ENCODE measurements at regions not wholly inside any gene's neighbourhood (a gene's known extent, or its start where the extent isn't known, plus 50 kb on each side); places are given as distances from the start of the nearest gene placed in this dataset.
"Not testable (repeated sequence)": the region's sequence is repeated elsewhere in the genome, so short reads cannot be mapped to it uniquely, and the experiment has no call there.

DNA sequence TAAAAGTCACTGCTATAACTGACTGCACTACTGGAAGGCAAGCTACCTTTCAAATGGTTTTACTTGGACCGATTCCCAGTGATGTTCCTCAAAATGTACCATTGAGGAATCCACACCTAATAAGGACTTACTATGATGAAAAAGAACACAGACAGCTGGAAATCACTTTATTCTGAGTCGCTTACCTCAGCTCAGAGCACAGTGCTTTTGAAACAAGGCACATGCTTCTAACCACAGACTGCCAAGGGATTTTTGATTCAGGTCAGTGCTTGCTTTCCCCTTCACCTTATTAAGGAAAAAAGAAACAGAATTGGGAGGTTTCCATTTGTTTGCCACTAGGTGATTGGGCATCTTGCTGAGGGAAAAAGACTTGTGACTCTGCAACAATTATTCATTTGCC, 707.5 kb upstream of the FSHR start:
- no peak for DNase-seq (ENCODE audit: low spot score)

DNA sequence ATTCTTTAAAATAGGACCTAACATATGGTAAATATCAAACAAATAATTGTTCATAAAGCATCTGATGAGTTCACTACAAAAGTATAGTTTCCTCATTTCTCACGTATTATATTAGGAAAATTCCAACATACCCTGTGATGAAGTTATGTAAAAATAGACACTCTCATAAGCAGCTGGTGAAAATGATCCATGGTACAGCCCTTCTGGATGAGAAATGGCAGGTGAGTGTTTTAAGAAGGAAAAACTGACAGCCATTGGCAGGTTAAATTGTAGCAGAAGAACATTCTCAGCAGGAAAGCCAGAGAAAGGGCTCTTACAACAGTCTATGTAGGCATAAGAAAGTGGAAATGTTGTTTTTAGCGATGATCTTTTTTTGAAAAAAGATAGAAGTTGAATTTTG, 706.5 kb upstream of the FSHR start:
- DNase-seq (ENCODE audit: low spot score) = no peak

DNA sequence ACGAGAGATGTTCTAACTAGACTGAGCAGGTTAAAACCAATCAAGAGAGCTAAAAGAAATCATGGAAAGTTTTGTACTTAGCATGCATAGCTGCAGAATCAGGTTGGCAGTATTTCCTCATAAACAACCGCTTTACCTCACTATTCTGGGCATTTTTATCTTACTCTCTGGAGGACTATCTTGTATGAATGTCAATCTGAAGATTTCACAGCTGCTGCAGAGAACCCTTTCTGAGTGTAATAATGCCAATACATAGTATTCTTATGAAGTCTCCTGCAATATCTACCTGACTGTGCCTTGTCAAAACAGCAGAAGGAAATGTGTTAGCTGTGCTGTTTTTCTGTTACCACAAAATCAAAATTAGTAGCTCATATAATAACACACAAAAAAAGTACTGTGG, 705.9 kb upstream of the FSHR start:
- no peak for DNase-seq (ENCODE audit: low spot score)

DNA sequence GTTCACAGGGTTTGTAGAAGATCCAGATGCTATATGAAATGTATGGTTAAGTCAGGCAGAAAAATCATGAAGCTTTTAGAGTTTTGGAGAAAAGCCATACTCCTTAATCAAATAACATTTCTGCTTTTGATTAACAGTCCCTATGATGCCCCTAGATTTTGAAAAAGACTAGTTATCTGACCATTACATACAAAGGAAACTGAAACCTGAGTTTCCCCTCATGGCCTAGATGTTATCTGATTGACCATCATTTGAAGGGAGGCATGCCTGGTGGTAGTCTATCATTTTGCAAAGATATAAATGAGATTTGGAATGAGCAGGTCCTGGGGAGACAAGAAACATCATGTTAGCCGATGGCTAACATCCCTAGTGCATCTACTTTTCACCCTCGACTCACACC, 704.3 kb upstream of the FSHR start:
- no peak for DNase-seq (ENCODE audit: low spot score)

DNA sequence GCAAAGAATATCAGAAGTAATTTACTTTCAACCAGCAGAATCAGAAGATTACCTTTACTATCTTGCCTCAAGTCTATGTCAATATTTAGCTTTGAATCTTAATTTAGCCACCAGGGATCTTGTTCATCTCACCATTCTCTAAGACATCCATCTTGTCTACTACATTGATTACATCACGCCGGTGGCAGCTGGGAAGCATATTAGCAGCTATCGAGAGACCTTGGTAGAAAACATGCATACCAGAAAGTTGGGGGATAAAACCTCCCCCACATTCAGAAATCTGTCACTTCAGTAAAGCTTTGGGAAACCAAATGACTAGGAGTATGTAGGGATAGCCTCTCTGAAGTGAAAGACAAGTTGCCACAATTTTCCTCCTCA, 703.8 kb upstream of the FSHR start:
- no peak for DNase-seq (ENCODE audit: low spot score)

DNA sequence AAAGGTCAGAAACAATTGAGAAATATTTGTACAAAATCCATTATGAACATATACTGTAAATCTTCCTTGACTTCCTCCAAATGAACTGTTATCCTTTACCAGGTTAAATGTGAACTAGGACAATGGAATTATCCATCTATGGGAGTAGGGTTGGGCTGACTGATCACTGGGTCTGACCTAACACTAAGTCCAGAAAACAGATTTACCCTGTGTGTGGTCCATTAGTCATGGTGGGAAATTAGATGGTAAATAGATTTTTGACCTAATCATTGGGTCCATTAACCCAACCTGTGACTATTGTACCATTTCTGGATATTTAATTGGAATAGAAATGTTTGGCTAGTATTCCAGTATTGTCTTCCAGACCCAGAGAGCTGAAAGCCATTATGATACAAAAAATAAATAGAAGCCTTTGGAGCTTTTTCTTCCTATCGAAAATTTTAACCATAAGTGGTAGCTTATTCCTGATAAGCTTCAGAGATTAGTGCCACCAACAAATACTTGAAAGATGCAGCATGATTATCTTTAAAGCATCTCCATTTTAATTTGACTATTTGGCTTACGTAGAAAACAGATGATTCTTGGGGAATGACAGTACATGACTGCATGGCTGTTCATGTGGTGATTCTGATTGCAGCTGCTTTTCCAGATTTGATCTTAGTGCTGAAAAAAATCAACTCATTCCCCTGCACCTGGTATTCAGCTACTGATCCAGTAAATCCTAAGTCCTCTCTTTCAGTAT, 703.2 kb upstream of the FSHR start:
- no peak for DNase-seq (ENCODE audit: low spot score)

DNA sequence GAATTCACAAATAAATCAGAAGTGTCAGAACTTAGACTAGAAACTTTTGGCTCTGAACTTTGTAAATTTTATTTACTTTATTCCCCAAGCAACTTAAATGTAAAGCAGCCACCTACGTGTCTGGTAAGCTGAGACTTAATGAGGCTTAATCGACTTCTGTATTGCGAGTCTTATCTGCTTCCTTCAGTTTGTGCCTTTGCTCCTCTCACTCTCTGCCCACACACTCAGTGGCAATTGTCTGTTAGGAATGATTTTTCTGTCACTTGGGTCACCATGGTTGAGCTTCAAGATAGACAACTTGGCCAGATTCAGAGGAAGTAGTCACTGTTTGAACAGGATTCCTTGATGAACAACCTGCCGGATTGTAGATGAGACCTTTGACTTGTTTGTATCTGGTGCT, 691.4 kb upstream of the FSHR start:
- no peak for DNase-seq (ENCODE audit: low spot score)

DNA sequence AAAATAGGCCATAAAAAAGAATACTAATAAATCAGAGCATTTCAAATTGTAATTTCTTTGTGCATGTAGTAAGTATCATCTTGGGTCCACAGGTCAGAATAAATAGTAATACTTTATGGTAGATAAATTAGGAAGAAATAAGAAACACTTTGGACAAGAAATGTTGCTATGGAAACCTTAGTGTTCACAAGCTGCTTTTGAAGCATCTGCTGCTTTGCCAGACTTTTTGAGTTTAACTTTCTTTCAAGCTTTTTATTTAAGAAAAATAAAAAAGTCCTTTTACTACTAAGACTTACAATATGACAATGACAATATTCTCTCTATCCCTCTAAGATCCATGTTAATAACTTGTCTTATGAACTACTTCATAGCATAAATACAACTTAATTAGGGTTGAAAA, 690.7 kb upstream of the FSHR start:
- no peak for DNase-seq (ENCODE audit: low spot score)

DNA sequence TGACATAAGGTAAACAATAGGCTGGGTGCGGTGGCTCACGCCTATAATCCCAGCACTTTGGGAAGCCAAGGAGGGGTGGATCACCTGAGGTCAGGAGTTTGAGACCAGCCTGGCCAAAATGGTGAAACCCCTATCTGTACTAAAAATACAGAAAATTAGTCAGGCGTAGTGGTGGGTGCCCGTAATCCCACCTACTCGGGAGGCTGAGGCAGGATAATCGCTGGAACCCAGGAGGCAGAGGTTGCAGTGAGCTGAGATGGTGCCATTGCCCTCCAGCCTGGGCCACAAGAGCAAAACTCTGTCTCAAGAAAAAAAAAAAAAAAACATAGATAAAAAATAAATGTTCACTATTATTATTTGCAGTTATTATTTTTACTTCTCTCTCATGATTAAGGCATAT, 689.8 kb upstream of the FSHR start:
- not testable (repeated sequence) for DNase-seq (ENCODE audit: low spot score)

DNA sequence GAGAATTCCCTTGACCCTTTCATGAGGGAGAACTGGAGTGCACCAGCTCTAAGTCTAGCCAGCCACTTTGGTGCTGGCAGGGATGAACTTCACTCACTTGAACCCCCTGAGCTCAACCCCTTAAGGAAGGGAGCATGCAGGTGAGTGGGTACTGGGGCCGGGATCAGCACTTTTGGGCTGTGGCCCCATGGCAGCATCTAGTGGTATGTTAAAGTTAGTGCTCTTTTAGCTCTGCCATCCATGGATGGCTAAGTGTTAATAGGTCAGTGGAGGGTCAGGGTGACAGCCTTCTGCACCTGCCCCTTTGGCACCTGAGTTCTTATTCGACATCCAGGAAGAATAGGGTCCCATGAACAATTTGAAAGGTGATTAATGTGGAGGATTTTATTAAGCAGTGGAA, 689.0 kb upstream of the FSHR start:
- DNase-seq (ENCODE audit: low spot score) = no peak

DNA sequence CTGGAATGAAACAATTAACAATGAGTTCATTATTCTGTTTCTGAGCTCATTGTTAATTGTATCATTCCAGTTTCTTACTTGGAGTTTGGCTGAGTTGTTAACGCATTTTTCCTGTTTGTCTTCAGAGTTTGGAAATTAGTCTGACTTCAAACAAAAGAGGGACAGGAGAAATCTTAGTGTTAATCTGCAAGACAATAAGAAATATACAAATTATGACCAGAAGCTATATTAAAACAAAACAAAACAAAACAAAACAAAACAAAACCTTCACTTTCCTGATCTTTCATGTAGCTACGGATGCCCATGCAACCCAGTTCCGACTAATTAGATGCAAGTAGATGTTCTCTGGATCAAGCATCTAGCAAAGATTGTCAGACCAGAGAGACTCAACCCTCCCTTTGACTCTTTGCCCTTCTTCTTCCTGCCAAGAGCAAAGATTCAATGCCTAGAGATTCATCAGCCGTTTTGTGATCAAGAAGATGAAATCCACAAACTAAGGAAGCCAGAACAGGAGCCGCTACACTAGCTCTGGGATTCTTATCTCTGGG, 686.2 kb upstream of the FSHR start:
- DNase-seq (ENCODE audit: low spot score) = no peak

DNA sequence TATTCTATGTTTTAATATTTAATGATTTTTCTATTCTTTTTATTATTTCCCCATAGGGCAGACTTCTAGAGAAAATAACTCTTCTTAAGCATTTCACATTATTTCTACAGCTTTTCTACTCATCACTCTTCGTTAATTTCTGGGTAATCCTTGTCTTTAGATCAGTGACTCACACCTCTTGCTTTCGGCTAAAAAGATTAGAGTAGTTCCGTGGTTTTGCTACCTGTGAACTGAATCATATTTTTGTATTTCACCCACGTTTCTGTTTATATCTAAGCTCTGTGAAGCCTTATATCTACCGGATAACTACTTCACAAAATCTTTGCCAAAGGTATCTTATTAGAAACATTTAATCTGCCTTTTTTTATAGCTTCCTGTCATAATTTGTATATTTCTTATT, 685.5 kb upstream of the FSHR start:
- no peak for DNase-seq (ENCODE audit: low spot score)

DNA sequence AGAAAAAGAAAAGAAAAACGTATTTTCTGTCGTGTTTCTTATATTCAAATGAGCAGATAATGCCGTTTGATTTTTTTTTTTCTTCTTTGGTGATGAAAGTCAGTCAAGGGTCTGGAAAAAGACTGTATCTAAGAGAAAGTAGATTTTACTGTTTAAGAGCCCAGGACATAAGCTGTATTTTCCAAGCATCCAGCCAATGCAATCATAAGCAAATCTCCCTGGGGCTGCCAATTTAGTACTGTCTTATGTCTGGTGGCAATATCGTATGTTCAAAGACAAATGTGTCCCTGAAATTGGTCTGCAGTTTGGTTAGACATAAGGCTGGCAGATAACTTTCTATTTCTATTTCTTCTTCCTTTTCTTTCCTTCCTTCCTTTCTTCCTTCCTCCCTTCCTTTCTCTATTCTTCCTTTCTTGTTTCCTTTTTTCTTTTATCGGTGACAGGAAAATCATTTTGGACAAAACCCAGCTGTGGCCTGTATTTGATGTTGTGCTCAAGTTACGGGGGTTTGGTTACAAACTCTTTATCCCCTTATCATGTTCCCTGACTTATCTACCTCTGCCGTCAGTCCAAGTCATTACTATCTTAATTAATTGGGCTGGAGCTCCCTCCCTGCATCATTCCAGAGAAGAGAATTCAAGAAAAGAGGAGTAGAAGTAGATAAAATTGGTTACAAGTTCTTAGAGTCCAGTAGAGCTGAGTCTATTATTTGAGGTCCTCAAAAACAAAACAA, 683.4 kb upstream of the FSHR start:
- no peak for DNase-seq (ENCODE audit: low spot score)

DNA sequence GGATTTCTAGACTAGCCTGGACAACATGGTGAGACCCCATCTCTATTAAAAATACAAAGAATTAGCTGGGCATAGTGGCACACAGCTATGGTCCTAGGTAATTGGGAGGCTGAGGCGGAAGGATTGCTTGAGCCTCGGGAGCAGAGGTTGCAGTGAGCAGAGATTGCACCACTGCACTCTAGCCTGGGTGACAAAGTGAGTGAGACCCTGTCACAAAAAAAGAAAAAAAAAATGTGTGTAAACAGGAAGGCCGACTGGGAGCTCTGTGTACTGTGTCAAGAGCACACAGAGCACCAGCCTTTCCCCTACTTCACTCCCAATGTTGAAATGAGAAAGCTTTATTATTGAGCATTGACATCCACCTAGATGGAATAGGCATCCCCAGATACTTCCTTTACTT, 681.7 kb upstream of the FSHR start:
- no peak for DNase-seq (ENCODE audit: low spot score)

DNA sequence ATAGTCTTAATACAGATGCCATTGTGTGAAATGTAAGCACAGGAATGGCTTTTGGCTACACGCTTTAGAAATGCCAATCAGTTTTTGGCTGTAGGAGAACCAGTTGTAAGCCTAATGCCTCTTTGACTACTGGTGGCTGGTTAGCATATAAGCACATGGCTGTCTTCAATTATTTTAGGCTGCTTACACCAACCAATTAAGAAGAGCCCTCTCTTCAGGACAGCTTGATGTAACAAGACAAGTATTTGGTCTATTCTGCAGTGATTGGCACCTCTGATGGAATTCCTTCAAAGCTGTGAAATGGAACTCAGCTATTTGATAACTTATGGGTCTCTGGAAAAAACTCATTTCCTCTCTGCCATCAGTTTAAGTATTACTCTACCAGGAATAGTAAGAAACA, 680.1 kb upstream of the FSHR start:
- DNase-seq (ENCODE audit: low spot score) = no peak

DNA sequence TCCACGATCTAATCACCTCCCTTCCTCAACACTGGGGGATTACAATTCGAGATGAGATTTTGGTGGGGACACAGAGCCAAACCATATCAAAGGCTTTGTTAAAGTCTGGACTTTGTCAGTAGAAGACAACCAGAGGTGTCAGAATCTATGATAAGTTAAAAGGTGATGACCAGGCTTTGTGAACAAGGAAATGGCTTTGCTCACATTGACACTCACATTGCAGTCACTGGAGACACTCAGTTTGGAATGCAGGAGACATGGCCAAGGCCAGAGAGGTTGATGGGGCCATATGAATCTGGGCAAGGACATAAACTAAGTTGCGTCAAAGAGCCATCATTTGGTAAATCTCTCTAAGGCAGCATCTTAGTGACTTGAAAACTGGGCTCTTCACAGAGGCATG, 678.2 kb upstream of the FSHR start:
- DNase-seq (ENCODE audit: low spot score) = no peak

DNA sequence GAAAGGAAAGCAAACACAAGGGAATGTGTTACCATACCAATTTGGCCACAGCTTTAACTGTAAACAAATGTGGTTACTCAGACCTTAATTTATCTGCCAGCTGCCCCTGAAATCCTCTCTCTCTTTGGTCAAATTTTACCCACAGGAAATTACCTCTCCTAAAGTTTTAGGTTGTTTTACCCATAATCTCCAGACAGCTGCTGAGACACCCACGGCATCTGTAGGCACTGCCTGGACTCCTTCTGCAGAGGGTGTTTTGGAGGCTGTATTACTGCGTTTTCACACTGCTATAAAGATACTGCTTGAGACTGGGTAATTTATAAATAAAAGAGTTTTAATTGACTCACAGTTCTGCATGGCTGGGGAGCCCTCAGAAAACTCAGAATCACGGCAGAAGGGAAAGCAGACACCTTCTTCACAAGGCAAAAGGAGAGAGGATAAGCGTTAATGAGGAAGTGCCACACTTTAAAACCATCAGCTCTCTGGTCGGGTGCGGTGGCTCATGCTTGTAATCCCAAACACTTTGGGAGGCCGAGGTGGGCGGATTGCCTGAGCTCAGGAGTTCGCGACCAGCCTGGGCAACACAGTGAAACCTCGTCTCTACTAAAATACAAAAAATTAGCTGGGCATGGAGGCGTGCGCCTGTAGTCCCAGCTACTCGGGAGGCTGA, 677.5 kb upstream of the FSHR start:
- DNase-seq (ENCODE audit: low spot score) = no peak

DNA sequence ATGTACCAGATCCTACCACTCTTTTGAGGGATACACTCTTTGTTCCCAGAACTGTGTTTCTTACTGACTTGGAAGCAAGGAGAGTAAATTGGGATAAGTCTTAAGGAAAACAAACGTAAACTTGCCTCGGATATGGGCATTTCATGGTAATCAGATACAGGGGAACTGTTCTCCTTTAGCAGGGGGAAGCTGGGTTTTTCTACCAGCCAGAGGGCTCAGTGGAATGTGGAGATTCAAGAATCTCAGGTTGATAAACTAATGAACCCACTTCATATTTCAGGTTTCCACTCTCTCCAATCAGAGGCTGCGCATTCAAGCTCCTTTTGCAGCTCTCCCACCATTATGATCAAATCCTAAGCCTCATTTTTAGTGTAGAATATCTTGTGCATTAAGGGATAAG, 676.5 kb upstream of the FSHR start:
- no peak for DNase-seq (ENCODE audit: low spot score)

DNA sequence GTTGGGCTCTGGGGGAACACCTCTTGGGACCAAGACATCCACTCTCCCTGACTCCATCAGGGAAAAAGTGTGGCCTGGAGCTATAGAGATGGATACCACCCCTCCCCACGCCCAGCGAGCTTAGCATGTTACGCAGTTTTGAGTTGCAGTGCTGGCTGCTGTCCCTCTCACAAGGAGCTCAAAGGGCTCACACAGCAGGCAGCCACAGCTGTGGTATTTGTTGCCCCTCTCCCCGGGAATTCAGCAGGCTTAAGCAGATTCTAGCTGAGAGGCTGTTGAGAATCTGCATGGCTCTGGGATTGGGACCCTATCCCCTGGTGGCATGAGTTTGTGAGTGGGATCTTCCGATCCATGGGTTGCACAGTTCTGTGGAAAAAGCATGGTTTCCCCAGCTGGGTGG, 673.1 kb upstream of the FSHR start:
- DNase-seq (ENCODE audit: low spot score) = no peak

DNA sequence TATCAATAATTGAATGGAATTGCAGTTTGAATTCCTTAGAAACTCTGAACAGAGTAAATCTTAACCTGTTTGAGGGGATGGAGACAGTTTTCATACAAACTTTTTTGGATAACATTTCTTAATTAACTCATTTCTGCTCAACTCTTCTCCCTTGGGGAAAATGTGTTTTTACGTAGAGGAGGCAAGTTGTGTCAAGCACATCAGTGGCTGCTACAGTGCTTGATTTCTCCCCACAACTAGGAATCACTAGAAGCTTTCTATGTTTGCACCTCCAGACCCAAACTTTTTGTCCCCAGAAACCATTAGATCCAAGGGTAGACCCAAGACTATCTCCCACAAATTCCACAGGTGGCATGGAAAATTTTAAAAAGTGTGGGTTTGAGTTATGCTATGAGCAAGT, 658.9 kb upstream of the FSHR start:
- no peak for DNase-seq (ENCODE audit: low spot score)

DNA sequence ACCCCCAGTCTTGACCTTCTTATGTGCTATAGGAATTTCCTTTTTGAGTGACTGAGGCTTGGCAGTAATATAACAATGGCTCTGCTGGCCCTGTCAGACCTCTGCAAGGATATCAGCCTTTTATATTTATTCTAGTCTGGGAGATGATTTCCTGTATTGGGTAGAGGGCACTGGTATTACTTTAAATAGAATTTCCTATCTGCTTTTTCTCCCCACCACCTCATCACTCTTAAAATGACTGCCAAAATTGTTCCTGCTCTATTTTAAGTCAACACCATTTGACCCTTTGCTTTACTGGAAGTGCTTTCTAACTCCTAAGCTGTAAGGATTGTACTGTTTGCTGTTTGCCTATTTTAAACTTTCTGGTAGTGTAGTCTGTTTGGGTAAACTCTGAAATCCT, 658.4 kb upstream of the FSHR start:
- DNase-seq (ENCODE audit: low spot score) = no peak

DNA sequence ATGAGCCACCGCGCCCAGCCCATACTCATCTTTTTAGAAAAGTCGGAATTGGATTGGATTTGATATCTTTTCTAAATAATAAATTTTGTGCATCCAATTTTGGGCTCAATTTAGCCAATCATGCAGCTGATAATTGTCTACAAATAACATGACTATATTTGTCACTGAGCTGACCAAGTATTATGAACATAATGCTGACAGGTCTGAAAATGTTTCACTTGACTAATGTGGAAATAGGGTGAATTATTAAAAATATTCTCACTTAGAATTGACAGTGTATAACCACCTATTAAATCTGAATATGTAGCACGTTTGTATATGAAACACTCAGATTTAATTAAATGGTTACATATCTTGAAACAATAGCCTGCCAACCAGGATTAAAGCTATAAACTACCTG, 657.2 kb upstream of the FSHR start:
- no peak for DNase-seq (ENCODE audit: low spot score)

DNA sequence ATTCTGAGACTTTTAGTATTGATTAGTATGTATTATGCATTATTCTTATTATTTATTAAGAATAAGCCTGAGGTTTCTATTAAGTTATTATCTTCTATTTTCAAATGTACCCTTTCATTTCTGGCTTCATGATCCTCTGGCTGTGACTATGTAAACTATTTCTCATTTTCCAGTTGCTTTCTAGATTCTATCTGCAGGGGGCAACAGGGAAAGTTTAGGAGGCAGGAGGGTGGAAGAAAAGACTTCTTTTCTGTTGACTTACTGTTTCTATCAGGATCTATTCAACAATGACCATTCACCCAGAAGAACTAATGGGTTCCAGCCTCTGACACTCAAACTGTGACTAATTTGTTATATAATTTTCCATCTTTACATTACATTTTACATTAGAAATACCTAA, 653.4 kb upstream of the FSHR start:
- DNase-seq (ENCODE audit: low spot score) = no peak
